ENCODE measurements at regions not wholly inside any gene's neighbourhood (a gene's known extent, or its start where the extent isn't known, plus 50 kb on each side); places are given as distances from the start of the nearest gene placed in this dataset.

DNA sequence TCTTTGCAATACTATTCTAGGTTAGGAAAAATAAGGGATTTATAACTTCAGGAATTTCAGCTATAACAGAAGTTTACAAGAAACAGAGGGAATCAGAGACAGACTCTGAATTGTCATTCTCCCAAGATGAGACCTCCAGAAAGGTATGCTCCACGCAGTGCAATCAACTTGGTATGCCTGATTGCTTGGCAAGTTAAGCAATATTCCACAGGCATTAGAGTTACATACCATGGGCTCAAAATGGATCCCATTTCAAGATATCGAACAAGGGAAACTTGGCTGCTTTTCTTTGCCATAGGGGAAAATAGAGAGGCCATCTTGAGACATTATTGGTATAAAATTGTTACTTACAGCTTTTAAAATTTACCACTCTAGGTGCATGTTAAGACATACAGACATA is 615.6 kb upstream of the SOX9 start (continued):
- TF ChIP-seq, protein P1, sequence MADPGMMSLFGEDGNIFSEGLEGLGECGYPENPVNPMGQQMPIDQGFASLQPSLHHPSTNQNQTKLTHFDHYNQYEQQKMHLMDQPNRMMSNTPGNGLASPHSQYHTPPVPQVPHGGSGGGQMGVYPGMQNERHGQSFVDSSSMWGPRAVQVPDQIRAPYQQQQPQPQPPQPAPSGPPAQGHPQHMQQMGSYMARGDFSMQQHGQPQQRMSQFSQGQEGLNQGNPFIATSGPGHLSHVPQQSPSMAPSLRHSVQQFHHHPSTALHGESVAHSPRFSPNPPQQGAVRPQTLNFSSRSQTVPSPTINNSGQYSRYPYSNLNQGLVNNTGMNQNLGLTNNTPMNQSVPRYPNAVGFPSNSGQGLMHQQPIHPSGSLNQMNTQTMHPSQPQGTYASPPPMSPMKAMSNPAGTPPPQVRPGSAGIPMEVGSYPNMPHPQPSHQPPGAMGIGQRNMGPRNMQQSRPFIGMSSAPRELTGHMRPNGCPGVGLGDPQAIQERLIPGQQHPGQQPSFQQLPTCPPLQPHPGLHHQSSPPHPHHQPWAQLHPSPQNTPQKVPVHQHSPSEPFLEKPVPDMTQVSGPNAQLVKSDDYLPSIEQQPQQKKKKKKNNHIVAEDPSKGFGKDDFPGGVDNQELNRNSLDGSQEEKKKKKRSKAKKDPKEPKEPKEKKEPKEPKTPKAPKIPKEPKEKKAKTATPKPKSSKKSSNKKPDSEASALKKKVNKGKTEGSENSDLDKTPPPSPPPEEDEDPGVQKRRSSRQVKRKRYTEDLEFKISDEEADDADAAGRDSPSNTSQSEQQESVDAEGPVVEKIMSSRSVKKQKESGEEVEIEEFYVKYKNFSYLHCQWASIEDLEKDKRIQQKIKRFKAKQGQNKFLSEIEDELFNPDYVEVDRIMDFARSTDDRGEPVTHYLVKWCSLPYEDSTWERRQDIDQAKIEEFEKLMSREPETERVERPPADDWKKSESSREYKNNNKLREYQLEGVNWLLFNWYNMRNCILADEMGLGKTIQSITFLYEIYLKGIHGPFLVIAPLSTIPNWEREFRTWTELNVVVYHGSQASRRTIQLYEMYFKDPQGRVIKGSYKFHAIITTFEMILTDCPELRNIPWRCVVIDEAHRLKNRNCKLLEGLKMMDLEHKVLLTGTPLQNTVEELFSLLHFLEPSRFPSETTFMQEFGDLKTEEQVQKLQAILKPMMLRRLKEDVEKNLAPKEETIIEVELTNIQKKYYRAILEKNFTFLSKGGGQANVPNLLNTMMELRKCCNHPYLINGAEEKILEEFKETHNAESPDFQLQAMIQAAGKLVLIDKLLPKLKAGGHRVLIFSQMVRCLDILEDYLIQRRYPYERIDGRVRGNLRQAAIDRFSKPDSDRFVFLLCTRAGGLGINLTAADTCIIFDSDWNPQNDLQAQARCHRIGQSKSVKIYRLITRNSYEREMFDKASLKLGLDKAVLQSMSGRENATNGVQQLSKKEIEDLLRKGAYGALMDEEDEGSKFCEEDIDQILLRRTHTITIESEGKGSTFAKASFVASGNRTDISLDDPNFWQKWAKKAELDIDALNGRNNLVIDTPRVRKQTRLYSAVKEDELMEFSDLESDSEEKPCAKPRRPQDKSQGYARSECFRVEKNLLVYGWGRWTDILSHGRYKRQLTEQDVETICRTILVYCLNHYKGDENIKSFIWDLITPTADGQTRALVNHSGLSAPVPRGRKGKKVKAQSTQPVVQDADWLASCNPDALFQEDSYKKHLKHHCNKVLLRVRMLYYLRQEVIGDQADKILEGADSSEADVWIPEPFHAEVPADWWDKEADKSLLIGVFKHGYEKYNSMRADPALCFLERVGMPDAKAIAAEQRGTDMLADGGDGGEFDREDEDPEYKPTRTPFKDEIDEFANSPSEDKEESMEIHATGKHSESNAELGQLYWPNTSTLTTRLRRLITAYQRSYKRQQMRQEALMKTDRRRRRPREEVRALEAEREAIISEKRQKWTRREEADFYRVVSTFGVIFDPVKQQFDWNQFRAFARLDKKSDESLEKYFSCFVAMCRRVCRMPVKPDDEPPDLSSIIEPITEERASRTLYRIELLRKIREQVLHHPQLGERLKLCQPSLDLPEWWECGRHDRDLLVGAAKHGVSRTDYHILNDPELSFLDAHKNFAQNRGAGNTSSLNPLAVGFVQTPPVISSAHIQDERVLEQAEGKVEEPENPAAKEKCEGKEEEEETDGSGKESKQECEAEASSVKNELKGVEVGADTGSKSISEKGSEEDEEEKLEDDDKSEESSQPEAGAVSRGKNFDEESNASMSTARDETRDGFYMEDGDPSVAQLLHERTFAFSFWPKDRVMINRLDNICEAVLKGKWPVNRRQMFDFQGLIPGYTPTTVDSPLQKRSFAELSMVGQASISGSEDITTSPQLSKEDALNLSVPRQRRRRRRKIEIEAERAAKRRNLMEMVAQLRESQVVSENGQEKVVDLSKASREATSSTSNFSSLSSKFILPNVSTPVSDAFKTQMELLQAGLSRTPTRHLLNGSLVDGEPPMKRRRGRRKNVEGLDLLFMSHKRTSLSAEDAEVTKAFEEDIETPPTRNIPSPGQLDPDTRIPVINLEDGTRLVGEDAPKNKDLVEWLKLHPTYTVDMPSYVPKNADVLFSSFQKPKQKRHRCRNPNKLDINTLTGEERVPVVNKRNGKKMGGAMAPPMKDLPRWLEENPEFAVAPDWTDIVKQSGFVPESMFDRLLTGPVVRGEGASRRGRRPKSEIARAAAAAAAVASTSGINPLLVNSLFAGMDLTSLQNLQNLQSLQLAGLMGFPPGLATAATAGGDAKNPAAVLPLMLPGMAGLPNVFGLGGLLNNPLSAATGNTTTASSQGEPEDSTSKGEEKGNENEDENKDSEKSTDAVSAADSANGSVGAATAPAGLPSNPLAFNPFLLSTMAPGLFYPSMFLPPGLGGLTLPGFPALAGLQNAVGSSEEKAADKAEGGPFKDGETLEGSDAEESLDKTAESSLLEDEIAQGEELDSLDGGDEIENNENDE (IDR thresholded peaks at IDR 0.05; ENCODE audit: insufficient replicate concordance, low read length) = no peak
- no peak for TF ChIP-seq HDAC6 (IDR thresholded peaks at IDR 0.05; ENCODE audit: low read depth, low read length)
